ENCODE measurements at regions not wholly inside any gene's neighbourhood (a gene's known extent, or its start where the extent isn't known, plus 50 kb on each side); places are given as distances from the start of the nearest gene placed in this dataset.
"Not testable (repeated sequence)": the region's sequence is repeated elsewhere in the genome, so short reads cannot be mapped to it uniquely, and the experiment has no call there.

- no peak for DNase-seq
Observed at GRCh38 chr4:79213702-79214101, 112.2 kb downstream of the NAA11 start.

GRCh38 chr4:79213010-79213409 is 112.9 kb downstream of the NAA11 start:
- DNase-seq: no peak

GRCh38 chr4:79212311-79212710 is 113.5 kb downstream of the NAA11 start:
- no peak for DNase-seq

GRCh38 chr4:79211490-79211889 is 114.4 kb downstream of the NAA11 start:
- DNase-seq: no peak

- no peak for DNase-seq
Observed at GRCh38 chr4:79210636-79211049, 115.2 kb downstream of the NAA11 start.

GRCh38 chr4:79209822-79210635 is 115.8 kb downstream of the NAA11 start:
- DNase-seq: no peak

GRCh38 chr4:79209081-79209480 is 116.8 kb downstream of the NAA11 start:
- no peak for DNase-seq

GRCh38 chr4:79207281-79207680 is 118.6 kb downstream of the NAA11 start:
- DNase-seq: no peak

GRCh38 chr4:79206660-79207059 is 119.2 kb downstream of the NAA11 start:
- no peak for DNase-seq

- DNase-seq: no peak
Observed at GRCh38 chr4:79205121-79205520, 120.7 kb downstream of the NAA11 start.

GRCh38 chr4:79201971-79202370 is 123.9 kb downstream of the NAA11 start:
- no peak for DNase-seq

GRCh38 chr4:79199743-79200142 is 126.1 kb downstream of the NAA11 start:
- no peak for DNase-seq

- peak; percentile 16 for DNase-seq
Observed at GRCh38 chr4:79198951-79199587, 126.8 kb downstream of the NAA11 start.

- no peak for DNase-seq
Observed at GRCh38 chr4:79197275-79198009, 128.4 kb downstream of the NAA11 start.

- not testable (repeated sequence) for DNase-seq
Observed at GRCh38 chr4:79191292-79191691, 134.6 kb downstream of the NAA11 start.

- no peak for DNase-seq
Observed at GRCh38 chr4:79185526-79186045, 140.3 kb downstream of the NAA11 start.

GRCh38 chr4:79184476-79184875 is 141.4 kb downstream of the NAA11 start:
- DNase-seq: no peak

GRCh38 chr4:79182209-79182608 is 143.7 kb downstream of the NAA11 start:
- no peak for DNase-seq

- no peak for DNase-seq
Observed at GRCh38 chr4:79181190-79181589, 144.7 kb downstream of the NAA11 start.

GRCh38 chr4:79178760-79179159 is 147.1 kb downstream of the NAA11 start:
- DNase-seq: no peak

- no peak for DNase-seq
Observed at GRCh38 chr4:79177388-79177787, 148.5 kb downstream of the NAA11 start.

GRCh38 chr4:79176351-79176750 is 149.5 kb downstream of the NAA11 start:
- no peak for DNase-seq

- no peak for DNase-seq
Observed at GRCh38 chr4:79175716-79176115, 150.1 kb downstream of the NAA11 start.

Measured in NCI-H510A treated with DMSO at 0.1 percent for 48 hours (cell line).